ENCODE measurements at regions not wholly inside any gene's neighbourhood (a gene's known extent, or its start where the extent isn't known, plus 50 kb on each side); places are given as distances from the start of the nearest gene placed in this dataset.

DNA sequence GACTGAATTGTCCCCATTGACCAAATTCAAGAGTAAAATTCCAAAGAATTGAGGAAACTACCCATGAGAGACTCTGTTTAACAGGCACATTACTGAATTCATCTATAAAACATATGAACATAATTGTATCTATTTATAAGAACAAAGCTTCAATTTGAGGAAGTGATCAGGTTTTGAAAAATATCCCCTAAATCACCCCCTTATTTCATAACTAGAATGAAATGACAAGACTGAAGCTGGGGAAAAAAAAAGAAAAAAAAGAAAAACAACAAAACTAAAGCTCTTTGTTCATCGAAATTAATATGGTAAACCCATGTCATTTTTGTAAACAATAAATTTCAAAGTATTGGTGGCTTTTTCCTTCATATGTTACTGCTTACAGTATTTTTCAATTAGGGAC lies 184.9 kb upstream of the SEMA3A start:
- TF ChIP-seq, protein P1, sequence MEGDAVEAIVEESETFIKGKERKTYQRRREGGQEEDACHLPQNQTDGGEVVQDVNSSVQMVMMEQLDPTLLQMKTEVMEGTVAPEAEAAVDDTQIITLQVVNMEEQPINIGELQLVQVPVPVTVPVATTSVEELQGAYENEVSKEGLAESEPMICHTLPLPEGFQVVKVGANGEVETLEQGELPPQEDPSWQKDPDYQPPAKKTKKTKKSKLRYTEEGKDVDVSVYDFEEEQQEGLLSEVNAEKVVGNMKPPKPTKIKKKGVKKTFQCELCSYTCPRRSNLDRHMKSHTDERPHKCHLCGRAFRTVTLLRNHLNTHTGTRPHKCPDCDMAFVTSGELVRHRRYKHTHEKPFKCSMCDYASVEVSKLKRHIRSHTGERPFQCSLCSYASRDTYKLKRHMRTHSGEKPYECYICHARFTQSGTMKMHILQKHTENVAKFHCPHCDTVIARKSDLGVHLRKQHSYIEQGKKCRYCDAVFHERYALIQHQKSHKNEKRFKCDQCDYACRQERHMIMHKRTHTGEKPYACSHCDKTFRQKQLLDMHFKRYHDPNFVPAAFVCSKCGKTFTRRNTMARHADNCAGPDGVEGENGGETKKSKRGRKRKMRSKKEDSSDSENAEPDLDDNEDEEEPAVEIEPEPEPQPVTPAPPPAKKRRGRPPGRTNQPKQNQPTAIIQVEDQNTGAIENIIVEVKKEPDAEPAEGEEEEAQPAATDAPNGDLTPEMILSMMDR (IDR thresholded peaks at IDR 0.05; ENCODE audit: borderline replicate concordance, extremely low read depth, low read length, poor library complexity, severe bottlenecking) = no peak
- TF ChIP-seq EZH2 (IDR thresholded peaks at IDR 0.05; ENCODE audit: borderline replicate concordance, low read depth, low read length, severe bottlenecking) = no peak

Data from DND-41 (cell line).